GM19328 (cell line): ENCODE measurements at regions not wholly inside any gene's neighbourhood (a gene's known extent, or its start where the extent isn't known, plus 50 kb on each side); places are given as distances from the start of the nearest gene placed in this dataset.
"Not testable (repeated sequence)": the region's sequence is repeated elsewhere in the genome, so short reads cannot be mapped to it uniquely, and the experiment has no call there.

Experiments
- ATAC-seq: cut with Tn5 transposase; IDR thresholded peaks from one replicate; pipeline ENCODE4 v1.9.1; 2021; ENCODE audit warnings: mild to moderate bottlenecking, moderate library complexity; ENCODE audit not compliant: unreplicated experiment

GRCh38 chr4:85153221-85153620 is 186.7 kb upstream of the WDFY3 start:
- no peak for ATAC-seq

GRCh38 chr4:85154591-85154990 is 188.1 kb upstream of the WDFY3 start:
- ATAC-seq: no peak

GRCh38 chr4:85165808-85166207 is 199.3 kb upstream of the WDFY3 start:
- no peak for ATAC-seq

- no peak for ATAC-seq
Observed at GRCh38 chr4:85166318-85166717, 199.8 kb upstream of the WDFY3 start.

GRCh38 chr4:85168234-85168834 is 201.8 kb upstream of the WDFY3 start:
- no peak for ATAC-seq

GRCh38 chr4:85170241-85170640 is 203.8 kb upstream of the WDFY3 start:
- ATAC-seq: no peak

- ATAC-seq: no peak
Observed at GRCh38 chr4:85175190-85175589, 208.7 kb upstream of the WDFY3 start.

GRCh38 chr4:85177092-85177491 is 210.6 kb upstream of the WDFY3 start:
- ATAC-seq: no peak

GRCh38 chr4:85177679-85178078 is 211.2 kb upstream of the WDFY3 start:
- no peak for ATAC-seq

- ATAC-seq: no peak
Observed at GRCh38 chr4:85180533-85180932, 214.0 kb upstream of the WDFY3 start.

- no peak for ATAC-seq
Observed at GRCh38 chr4:85187106-85187505, 220.6 kb upstream of the WDFY3 start.

- not testable (repeated sequence) for ATAC-seq
Observed at GRCh38 chr4:85196015-85196414, 229.5 kb upstream of the WDFY3 start.

- no peak for ATAC-seq
Observed at GRCh38 chr4:85200106-85200505, 233.6 kb upstream of the WDFY3 start.

GRCh38 chr4:85209161-85209560 is 242.7 kb upstream of the WDFY3 start:
- ATAC-seq: no peak

- ATAC-seq: no peak
Observed at GRCh38 chr4:85210353-85210752, 243.9 kb upstream of the WDFY3 start.

- not testable (repeated sequence) for ATAC-seq
Observed at GRCh38 chr4:85216571-85216970, 250.1 kb upstream of the WDFY3 start.

- no peak for ATAC-seq
Observed at GRCh38 chr4:85218756-85219155, 252.3 kb upstream of the WDFY3 start.

- no peak for ATAC-seq
Observed at GRCh38 chr4:85221606-85222005, 253.3 kb upstream of the ARHGAP24 start.

GRCh38 chr4:85222561-85222960 is 252.4 kb upstream of the ARHGAP24 start:
- no peak for ATAC-seq

- no peak for ATAC-seq
Observed at GRCh38 chr4:85228264-85228663, 246.7 kb upstream of the ARHGAP24 start.

- no peak for ATAC-seq
Observed at GRCh38 chr4:85233516-85233915, 241.4 kb upstream of the ARHGAP24 start.

GRCh38 chr4:85243857-85244256 is 231.1 kb upstream of the ARHGAP24 start:
- no peak for ATAC-seq

GRCh38 chr4:85244638-85245037 is 230.3 kb upstream of the ARHGAP24 start:
- ATAC-seq: no peak
